GM21390 (cell line): ENCODE measurements at regions not wholly inside any gene's neighbourhood (a gene's known extent, or its start where the extent isn't known, plus 50 kb on each side); places are given as distances from the start of the nearest gene placed in this dataset.
"Not testable (repeated sequence)": the region's sequence is repeated elsewhere in the genome, so short reads cannot be mapped to it uniquely, and the experiment has no call there.

ENCODE experiments used
- ATAC-seq: cut with Tn5 transposase; IDR thresholded peaks from one replicate; pipeline ENCODE4 v1.9.1; 2021; ENCODE audit not compliant: unreplicated experiment

DNA sequence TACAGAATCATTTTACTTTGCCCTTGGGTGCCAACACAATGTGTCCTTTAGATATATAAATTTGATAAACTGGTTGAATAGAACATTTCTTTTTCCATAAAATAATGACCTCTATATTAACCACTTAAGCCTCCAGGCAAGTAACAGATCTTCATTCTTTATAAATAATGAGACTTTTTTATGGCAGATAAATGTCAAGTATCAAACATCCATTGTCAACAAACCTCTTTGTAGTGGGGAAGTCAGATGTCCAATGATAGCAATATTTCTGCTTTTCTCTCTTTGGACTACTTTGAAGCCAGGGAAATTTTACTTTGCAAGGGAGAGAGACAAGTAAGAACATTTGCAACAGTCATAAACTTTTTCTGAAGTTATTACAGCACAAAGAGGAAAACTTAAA is 841.2 kb downstream of the CDH8 start:
- ATAC-seq = no peak

DNA sequence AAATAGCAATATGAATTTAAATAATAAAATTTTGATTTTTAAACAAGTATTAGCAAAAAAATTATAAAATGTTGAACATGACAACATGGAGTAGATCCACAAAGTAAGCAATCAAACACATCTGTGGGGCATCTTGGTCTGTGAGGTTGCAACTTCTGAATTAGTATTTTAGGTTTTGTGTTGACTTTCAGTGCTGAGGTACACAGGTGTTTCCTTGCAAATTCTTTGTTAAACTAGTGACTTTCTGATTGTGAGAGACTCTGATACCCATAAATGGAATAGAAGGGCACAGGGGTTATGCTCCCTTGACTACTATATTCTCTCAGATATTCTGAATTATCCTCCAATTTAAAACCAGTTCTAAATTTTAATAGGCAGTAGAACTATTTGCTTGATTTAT is 841.7 kb downstream of the CDH8 start:
- no peak for ATAC-seq

DNA sequence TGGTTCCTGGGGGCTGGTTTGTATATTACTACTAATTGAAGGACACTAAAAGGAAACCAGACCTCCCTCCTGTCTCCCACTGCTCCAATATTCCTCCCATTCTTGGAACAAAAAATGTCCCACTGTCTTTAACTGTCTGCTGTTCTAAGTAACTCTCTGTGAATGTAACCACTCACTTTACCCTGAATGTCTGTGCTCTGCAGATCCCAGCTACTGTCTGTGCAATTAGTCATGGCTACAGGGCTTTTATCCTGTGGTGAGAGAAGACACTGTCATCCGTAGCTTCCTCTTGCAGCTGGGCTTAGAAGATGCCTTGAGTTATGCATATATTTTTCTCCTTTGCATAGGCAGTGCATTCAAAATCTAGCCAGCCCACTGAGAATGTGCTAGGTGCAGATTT is 853.8 kb downstream of the CDH8 start:
- ATAC-seq = no peak

DNA sequence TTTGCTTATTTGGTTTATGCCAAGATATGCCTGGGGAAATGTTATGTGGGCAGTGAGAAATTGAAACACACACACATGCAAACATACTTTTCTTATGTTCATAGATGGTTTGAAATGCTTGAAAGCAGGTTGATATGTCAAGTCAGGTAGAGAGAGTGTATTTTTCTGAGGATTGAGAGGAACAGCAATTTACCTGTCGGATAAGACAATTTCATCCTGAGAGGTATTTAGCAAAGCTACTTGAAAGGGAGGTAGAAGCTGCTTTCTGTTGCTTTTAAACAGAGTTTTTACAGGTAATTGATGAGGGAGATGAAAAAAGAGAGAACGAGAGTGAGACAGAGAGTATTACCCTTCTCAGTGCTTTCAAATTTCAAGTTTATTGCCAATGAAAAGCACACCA is 854.3 kb downstream of the CDH8 start:
- no peak for ATAC-seq

DNA sequence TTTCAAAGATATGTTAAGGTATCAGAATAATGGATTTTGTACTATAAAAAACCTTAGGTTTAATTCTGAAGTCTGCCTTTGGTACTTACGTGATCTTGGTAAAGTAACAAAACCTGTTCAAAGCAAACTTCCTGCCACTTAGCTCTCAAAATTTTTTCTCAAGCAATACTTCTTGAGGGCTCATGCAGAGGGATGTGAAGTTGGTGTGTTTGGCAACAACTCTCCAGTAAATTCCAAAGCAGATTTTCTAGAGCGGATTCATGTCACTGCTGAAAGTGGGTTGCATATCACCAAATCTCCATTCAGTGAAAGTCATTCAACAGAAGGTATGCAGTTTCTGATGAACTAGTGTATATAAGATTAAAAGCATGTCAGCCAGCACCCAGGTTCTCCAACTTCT is 856.7 kb downstream of the CDH8 start:
- no peak for ATAC-seq

DNA sequence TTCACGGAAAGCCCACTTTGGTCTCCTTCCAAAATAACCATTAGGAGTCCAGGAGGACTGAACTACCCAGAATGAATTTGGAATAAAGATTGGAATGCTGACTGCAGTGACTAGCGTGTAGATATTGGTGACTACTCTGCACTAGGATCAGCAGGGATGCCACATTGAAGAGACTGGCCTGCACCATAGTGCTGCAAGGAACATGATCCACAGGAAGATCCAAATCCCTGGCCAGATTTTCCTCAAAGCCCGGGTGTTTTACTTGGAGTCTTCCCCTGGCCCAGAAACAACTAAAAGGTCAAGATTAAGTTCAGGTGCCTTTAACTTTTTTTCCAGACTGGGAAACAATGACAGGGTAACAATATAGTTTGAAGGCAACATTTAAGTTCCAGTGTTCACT is 870.4 kb downstream of the CDH8 start:
- no peak for ATAC-seq

DNA sequence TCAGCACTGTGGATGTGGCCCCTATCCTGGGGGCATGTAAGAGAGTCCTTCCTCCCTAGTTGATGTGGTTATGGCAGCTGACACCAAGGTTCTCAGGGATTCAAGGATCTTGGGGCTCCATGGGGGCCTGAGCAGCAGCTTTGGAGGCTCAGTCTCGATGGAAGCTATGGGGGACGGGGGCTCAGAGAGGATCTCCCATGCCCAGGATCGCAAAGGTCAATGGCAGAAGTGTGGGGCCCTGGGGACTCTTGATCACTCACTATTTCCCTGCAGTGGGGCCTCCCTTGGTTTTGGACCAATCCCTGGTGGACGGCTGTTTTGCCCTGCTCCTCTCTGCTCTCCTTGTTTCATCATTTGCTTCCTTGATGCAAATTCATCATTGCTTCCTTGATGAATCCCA is 885.9 kb downstream of the CDH8 start:
- no peak for ATAC-seq

DNA sequence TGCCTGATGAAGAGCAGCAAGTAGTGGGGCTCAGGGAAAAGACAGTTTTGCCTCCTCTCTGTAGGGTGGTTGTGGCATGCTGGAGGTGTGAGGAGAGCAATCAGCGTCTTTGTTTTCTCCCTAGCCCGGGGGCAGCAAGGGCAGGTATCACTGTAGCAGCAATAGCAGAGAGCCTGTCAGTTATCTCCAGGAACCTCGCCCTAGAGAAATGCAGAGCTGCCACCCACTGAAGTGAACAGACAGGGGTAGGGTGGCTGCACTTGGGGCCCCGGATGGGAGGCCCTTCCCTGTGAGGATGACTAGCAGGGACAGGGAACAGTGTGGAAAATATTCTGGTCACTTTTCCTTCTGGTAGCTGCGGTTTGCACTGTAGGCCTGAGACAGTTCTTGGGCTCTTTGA is 886.5 kb downstream of the CDH8 start:
- ATAC-seq = no peak

DNA sequence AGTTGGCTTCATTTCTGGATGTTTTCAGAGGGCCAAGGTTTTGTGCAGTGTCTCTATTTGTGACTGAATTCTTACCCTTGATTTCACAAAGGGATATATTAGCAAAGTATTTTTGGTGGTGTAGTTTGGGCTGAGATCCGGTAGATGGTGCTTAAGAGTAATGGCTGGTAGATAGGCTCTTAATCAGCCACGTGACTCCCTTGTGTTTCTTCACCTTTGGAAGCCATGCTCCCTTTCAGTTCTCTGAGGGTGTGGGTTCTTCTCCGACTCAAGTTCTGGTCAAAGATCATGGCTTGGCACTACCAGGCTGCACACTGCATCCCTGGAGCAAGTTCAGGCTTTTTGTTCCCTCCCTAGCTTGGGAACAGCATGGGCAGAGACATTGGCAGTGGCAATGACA is 887.3 kb downstream of the CDH8 start:
- ATAC-seq = no peak

DNA sequence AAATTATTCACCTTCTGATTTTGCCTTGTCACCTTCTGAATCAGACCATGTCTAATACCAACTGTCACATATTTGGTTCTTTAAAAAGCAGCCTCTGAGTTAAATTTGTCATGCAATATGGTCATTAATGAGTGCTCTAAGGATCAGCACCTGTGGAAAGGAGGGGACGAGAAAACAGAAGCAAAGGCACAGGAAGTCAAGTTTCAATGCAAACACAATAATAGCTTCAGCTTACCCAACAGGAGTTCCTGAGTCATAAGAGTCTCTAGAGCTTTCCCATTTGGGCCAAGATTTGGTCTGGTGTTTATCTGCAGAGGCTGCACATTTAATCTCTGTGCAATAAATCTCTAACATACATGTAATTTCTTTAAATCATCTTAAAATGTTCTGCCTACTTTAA is 889.8 kb downstream of the CDH8 start:
- no peak for ATAC-seq

DNA sequence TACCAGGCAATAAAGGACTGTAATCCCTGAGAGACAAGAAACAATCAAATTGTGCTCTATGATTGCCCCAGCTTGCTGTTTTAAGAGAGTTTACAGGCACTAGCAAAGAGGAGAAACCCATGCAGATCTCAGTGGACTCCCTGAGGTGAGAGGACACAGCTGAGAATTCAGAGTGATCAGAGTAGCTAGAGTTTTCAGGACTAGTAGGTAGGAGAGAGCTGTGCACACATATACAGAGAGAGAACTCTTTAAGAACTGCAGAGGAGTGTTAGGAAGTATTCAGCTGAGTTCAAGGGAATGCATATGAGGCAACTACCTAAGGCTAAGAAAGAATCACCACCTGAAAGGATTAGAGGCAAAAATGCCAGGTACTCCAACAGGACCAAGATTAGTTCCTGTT is 904.8 kb downstream of the CDH8 start:
- ATAC-seq = no peak

DNA sequence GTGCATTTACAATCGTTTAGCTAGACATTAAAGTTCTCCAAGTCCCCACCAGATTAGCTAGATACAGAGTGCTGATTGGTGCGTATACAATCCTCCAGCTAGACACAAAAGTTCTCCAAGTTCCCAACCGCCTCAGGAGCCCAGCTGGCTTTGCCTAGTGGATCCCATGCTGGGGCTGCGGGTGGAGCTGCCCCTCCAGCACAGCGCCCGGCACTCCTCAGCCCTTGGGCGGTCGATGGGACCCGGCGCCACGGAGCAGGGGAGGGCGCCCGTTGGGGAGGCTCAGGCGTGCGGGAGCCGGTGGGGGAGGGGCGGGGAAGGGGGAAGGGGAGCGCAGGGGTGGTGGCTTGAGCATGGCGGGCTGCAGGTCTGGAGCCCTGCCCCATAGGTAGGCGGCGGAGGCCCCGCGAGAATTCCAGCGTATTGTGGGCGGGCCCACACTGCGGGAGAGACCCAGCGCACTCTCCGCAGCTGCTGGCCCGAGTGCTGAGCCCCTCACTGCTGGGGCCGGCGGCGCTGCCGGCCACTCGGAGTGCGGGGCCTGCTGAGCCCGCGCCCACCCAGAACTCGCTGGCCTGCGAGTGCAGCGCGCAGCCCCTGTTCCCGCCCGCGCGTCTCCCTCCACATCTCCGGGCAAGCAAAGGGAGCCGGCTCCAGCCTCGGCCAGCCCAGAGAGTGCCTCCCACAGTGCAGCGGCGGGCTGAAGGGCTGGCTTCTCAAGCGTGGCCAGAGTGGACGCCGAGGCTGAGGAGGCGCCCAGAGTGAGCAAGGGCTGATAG is 907.5 kb downstream of the CDH8 start:
- no peak for ATAC-seq

DNA sequence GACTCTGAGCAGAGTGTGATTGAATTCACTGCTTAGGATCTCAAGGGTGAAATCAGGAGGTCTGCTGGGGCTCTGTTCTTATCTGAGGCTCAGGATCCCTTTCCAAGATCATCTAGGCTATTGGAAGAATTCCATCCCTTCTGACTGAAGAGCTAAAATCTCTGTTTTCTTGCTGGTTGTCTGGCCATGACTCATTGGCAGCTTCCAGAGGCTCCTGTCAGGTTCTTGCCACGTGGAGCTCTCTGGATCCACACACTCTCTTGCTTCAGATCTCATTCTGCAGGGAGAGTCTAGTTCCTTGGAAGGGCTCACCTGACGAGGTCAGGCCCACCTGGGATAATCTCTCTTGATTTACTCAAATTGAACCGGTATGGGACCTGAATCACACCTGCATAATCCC is 930.7 kb downstream of the CDH8 start:
- no peak for ATAC-seq

DNA sequence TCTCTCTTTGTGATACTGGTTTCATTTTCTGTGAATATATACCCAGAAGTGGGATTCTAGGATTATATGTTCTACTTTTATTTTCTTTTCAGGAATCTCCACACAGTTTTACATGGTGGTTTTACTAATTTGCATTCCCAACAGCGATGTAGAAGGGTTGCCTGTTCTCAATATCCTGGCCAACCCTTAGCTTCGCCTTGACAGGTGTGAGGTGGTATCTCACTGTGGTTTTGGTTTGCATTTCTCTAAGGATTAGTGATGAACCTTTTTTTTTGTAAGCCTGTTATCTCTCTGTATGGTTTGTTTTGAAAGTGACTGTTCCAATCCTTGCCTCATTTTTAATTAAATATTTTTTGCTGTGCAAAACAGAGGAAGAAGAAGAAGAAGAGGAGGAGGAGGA is 937.7 kb downstream of the CDH8 start:
- ATAC-seq = no peak

DNA sequence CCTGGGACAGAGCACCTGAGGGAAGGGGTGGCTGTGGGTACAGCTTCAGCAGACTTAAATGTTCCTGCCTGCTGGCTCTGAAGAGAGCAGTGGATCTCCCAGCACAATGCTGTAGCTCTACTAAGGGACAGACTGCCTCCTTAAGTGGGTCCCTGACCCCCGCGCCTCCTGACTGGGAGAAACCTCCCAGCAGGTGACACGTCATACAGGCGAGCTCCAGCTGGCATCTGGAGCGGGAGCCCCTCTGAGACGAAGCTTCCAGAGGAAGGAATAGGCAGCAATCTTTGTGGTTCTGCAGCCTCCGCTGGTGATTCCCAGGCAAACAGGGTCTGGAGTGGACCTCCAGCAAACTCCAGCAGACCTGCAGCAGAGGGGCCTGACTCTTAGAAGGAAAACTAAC is 944.9 kb downstream of the CDH8 start:
- ATAC-seq = not testable (repeated sequence)

DNA sequence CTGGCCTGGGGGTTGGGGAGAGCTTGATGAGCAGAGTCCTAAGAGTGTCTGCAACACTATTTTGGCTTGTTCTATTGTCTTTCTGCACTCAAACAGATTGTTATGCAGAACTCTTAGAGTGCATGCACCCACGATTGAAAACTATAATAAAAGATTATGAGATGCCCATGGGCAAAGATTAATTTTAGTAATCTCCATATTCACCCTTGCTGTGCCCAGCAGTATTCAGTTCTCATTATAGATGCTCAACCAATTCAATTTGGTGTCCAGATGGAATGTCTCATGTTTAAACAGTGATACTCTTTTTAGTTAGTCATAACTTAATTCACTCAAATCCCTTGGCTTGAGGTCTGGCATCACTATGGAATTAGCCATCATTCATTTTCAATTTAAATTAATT is 952.5 kb downstream of the CDH8 start:
- ATAC-seq = no peak

DNA sequence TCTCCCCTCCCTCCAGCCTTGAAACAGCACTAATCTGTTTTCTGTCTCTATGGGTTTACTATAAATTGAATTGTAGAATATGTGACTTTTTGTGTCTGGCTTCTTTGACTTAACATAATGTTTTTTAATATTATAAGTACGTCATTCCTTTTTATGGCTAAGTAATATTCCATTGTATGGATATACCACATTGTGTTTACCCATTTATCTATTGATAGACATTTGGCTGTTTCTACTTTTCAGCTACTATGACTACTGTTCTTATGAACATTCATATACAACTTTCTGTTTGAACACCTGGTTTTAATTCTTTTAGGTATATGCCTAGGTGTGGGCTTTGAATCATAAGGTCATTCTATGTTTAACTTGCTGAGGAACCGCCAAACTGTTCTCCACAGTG is 961.9 kb downstream of the CDH8 start:
- no peak for ATAC-seq

DNA sequence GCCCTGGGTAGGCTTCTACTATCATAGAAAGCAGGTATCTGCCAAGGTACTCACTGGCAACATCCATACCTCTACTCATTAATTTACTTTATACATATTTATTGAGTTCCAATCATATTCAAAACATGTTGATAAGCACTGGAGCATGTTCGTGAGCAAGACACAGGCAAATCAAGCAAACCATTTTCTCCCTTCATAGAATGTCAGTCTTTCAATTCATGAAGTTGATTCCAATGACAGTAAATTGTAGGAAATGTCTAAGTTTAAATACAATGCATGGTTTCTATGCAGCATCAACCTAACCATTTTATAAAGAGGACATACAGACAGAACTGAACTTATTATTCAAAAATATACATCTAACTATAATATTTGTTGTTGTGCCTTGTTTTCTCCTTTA is 978.6 kb downstream of the CDH8 start:
- ATAC-seq = no peak

DNA sequence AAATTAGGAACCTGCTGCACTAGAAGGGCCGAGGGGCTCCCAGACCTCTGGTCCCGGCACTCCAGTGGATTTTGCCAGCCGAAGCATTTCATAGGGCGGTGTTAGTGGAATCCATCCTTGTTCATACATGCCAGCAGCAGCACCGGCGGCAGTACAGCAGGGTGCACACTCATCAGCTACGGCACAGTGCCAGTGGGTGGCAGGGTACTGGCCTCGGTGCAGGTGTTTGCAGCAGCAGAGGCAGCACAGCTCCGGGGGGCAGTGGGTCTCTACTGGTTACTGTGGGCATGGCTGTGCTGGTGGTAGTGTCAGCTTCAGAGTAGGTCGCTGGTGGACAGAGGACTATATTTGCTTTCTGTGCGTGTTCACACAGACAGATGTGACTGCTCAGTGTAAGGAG is 985.7 kb downstream of the CDH8 start:
- ATAC-seq = no peak

DNA sequence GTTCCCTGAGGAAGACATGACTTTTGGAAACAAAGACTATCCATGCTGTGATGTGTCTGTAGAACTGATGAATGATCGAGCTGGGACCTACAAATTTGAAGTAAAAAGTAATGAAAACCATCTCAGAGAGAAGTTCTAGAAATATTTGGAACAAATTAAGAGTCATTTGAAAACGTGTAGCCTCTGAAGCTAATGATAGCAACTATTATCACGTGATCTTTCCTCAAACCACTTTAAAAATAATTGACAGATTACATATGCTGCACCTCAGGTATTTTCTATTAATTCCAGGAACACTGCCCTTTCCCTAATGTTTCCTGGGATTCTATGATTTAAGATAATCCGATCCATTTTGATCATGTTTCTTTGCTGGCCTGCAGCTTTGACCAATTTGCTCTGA is 990.3 kb downstream of the CDH8 start:
- ATAC-seq = no peak

DNA sequence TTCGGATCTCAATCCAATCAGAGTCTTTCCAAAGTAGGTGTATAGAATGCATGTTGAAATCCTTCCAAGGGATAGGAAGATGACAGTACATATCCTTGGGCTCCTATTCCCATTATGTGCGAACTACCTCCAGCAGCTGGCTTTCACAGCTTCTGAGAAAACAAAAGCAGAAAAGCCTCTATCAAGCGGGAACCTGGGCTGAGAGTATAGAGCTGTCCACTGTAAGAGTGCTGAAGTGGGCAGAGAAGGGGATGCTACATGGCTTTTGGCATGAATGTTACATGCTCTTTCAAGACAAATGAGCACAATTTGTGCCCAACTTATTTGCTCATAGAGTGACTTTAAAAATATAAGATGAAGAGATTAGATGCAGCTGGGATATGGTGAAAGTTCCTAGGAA is 993.5 kb downstream of the CDH8 start:
- ATAC-seq = no peak

DNA sequence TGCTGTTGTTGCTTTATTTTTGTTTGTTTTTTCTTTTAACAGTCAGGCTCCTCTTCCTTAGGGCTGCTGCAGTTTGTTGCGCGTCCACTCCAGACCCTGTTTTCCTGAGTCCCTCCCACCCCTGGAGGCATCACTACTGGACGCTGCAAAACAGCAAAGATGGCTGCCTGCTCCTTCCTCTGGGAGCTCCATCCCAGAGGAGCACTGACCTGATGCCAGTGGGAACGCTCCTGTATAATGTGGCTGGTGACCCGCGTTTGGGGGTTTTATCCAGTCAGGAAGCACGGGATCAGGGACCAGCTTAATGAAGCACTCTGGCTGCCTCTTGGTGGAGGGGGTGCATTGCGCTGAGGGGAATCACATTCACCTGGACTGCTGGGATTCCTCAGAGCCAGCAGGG is 1005.6 kb downstream of the CDH8 start:
- no peak for ATAC-seq

DNA sequence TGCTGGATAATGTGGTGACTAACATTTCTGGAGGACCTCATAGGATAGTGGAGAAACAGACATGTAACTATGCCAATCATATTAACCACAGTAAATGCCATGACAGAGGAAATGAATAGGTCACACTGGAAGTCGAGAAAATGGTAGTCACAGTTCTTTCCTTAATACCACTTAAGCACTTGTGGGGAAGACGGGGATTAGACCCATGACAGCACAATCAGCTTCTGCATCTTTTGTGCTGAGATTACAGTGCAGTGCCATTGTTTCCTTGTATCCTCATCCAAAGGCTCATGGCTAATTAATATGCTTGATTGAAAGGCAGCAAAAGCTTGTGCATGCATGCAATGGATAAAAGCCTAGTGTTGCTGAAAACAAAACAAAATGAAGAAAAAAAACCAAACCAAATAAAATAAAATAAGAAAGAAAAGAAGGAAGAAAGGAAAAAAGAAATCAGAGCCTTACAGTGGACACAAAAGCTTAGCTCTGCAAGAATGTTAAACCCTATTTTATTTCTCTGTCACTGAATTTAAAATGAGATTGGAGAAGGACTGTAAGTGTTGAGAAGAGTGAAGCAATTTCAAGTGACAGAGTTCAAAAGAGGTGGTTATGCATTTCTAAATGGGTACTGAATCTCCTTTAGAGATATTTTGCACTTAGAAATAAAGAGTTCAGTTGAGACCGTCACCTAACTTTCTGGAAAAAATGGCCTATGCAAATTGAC is 1011.9 kb downstream of the CDH8 start:
- no peak for ATAC-seq
